ENCODE measurements at regions not wholly inside any gene's neighbourhood (a gene's known extent, or its start where the extent isn't known, plus 50 kb on each side); places are given as distances from the start of the nearest gene placed in this dataset.

DNA sequence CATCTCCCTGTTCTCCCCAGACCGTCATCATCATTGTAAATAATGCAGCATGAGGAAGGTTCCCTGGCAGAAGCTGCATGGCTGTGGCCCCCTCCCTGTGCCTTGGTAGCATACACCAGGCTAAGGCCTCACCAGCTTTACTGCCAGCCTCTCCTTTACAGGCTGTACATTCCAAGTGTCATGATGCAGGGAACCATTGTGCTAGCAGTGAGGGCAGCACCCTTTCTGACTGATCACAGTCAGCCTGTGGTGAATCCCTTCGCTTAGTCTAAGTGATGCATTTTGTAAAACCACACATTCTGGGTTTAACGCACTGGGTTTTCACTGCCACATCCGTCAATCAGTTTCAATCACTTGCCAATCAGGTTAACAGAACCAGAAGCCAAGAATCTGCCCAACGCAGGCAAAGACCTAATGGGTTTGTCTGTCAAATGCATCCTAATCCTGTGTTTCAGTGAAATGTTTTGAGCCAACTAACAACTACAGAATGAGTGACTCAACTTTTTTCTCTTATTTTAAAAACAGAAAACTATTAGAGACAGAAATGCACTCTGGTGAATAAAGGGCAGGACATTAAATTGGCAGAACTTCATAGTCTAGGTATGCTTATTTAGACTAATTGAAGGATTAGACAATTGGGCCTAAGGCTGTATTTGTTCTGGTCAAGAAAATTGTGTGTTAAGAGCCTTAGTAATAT lies 225.9 kb upstream of the DPH6 start:
- no peak for DNase-seq (ENCODE audit: low read depth in 2 of 2)

DNA sequence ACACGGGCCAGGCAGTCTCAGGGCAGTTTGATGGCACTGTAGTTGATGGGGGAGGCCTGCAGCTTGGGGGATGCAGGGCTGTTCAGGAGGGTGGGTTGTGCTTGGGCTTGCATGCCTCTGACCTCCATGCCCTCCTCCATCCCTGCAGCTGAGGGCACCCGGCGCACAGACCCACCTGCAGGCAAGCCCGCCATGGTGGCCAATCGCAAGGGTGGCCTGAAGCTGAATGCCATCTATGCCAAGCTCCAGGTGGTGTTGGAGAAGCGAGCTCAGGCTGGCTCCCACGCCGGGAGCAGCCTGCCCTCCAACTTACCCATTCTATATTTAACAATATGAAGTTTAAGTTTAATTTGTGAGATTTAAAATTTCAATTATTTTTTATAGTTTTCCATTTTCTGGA lies 228.7 kb upstream of the DPH6 start:
- no peak for DNase-seq (ENCODE audit: low read depth in 2 of 2)

DNA sequence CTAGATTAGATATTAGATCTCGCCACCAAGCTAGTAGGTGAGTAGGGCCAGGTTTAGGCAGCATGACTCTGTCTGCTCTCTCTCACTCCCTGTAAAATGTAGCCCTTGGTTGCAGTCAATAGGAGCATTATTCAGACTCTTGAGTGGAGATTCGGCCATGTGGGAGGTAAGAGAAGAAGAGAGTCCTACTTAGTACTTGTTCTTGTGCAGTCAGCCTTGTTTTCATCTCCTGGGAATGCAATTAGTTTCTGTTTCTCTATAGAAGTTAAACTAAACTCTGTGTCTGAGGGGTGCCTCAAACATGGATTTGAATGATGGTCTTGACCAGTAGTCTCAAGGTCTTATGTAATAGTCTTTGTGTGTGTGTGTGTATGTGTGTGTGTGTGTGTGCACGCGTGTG lies 229.5 kb upstream of the DPH6 start:
- DNase-seq (ENCODE audit: low read depth in 2 of 2): no peak

DNA sequence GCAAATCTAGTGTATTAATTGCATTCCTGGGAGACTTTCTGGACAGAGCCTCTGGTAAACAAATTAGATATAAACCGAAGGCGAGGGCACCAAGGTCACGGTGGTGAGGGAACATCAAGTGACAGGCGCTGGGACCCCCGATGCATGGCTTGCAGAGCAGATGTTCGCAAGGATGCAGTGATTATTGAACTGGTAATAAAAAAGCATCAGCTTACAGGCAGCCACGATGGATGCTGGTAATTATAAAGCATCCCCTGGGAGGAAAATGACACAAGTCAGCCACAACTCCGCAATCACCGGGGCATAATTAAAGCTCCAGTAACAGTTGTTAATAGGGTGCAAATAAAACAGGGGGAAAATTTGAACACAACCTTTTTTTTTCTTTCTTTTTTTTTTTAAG lies 231.1 kb upstream of the DPH6 start:
- no peak for DNase-seq (ENCODE audit: low read depth in 2 of 2)

DNA sequence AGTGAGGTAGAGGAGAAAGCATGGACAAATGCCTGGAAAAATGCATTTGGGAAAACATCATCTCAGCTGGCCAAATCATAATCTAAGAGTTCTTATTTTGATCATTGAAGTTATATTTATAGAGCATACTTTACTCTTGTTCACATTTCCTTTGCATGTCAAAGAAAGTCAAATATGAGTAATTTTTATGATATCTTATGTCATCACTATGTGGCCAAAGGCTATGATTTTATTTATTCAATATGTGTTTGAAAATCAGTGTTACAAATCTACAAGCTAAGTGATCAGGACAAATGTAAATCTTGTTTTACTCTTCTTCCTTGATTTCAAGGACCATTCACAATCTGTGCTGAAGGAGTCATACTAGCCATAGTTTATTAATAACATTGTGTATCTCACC lies 237.2 kb upstream of the DPH6 start:
- DNase-seq (ENCODE audit: low read depth in 2 of 2): peak; percentile 9 to 16

DNA sequence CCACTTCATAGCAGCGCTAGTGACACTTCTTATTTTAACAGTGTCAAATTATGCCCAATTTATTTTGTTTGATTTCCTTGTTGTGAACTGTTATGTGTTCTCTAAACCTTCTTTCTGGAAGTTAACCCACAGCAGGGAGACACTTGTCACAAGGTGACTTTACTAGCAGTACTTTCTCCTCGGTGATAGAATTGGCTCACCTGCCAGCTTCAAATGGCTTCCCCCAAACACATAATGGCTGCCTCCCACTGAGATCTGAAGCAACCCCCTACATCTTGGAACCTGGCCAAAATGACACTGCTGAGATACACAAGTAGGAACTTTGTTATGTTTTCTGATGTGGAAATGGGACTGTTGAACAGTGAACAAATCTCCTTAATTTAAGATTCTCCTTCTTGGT lies 238.8 kb upstream of the DPH6 start:
- DNase-seq (ENCODE audit: low read depth in 2 of 2): no peak

DNA sequence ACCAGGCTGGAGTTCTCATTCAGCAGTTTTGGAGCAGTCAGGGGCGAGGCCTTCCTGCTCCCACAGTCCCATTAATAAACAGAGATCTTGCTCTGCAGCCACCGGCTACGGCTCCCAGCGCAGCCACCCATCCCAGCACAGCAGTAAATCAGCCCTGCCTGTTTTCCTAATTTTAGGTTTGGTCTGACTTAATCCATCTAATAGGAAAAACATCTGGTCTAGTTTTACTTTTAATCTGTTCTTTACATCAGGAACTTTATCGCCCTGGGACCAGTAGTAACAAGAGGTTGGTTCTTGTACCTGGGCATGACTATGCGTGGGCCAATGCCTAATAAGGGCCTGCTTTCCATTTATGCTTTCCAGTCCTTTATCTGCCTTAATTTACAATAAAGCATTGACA lies 264.0 kb upstream of the DPH6 start:
- no peak for DNase-seq (ENCODE audit: low read depth in 2 of 2)

DNA sequence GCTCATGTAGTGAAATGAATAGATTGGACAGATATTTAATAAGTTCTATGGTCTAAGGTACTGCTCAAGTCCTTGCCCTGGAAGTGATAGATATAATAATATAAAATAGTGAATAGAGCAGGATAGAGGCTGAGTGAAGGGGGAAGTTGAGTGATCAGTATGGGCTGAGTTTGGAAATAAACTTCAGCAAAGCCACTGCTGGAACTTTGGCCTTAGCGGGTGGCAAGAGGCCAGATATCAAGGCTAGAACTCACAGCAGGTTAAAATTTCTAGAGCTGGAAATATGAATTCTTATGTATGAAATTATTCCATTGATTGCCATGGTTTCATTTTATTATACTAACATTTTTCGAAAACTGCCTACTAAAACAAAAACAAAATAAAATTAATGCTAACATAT lies 267.6 kb upstream of the DPH6 start:
- DNase-seq (ENCODE audit: low read depth in 2 of 2): no peak

DNA sequence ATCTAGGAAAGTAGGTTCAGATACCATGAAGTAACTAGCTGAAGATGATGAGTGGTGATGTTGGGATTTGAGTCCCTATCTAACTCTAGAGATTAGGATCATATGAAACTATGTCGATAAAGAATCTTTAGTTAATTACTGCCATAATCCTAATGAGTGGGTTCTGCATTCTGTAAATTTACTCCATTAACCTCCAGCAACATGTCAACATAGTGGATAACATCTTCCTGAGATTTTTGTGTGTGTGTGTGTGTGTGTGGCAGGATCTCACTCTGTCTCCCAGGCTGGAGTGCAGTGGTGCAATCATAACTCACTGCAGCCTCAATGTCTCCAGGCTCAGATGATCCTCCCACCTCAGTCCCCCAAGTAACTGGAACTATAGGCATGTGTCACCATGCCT lies 272.9 kb upstream of the DPH6 start:
- DNase-seq (ENCODE audit: low read depth in 2 of 2): no peak

DNA sequence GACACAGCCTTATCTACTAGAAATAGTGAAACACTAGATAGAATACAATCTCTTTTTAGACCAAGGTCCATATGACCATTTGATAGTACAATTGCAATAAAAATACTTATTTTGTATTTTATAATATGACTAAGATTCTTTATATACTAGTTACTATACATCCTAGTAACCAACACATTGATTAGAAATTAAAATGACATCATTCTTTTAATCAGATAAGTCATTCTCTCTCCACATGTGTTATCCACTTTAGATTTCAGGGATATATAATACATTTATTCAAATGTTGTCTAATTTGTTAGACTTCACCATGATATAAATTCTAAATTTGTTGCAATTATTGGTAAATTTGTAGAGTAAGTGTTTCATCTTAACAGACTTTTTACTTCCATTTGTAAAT lies 276.2 kb upstream of the DPH6 start:
- DNase-seq (ENCODE audit: low read depth in 2 of 2): no peak

DNA sequence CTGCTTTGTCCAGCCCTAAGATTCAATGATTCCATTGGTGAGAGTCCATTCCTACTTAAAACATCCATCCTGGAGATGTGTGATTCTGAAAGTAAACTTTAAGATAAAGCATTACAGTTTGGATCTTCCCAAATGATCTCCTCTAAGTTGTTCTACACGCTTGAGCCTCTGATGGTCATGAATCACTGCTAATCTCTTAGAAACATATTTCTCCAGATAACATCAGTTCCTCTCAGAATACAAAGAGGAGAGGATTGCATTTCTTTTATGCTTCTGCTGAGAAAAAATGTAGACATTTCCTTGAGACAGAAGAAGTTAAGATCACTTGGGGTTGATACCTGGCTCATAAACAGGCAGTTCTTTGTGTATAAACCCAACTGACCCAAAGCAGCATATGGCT lies 281.2 kb upstream of the DPH6 start:
- DNase-seq (ENCODE audit: low read depth in 2 of 2): no peak

DNA sequence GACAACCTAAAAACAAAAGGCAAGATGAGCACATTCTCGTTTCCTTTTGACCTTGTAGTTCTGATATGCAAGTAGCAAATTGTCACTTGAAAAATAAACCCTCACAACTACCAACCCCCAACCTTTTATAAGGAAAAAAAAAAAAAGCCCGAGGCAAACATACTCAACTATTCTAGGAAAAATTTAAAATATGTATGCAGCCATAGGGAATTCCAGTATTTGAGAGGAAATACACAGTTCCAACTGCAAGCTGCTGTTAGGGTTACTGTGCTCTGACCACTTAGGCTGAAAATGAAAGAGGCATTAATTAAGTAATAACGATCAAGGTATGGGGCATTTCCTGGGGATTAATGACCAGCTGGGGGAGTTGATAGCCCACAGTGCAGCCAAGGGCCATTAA lies 281.9 kb upstream of the DPH6 start:
- no peak for DNase-seq (ENCODE audit: low read depth in 2 of 2)

DNA sequence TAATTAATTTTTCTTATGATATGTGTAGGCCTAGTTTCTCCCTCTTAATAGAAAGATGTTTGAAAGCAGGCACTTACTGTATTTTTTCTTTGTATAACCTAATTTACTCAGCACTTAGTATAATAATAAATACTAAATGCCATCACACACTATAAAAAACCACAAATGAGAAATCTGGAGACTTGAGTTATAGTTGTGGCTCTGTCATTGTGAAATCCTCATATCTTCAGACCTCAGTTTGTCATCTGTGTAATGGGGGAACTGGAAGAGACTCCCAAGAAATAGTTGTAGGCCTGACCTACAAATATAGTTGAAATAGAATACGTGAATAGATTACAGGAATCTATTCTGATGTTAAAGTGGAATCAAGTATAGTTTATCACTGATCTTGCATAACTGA lies 287.6 kb upstream of the DPH6 start:
- peak; percentile 51 to 52 for DNase-seq (ENCODE audit: low read depth in 2 of 2)

DNA sequence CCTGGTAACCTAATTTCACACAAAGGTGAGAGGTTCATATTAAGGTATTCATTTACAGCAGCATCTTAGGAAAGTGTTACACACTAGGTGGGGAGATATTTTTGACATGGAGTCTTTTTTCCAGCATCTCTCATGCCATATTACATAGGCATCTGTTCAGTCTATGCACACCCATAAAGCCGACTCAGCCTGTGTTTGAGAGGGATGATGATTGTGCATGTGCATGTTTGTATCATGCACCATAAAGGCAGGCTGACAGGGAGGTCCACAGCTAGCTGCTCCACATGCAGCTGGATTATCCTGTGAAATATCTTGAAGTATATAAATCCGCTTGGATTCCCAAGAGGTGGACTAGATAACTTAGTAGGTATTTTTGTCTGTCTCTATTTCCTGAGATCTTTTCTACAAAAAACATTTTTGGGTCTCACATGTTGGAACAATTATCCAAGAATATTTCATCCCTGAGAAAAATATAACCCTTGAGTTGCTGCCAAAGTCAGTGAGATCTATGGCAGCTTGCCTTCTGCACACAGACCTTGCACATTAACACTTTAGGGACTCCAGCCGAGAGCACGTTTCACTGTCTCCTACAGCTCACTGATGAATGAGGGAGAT lies 288.4 kb upstream of the DPH6 start:
- DNase-seq (ENCODE audit: low read depth in 2 of 2): peak; percentile 83 to 84

DNA sequence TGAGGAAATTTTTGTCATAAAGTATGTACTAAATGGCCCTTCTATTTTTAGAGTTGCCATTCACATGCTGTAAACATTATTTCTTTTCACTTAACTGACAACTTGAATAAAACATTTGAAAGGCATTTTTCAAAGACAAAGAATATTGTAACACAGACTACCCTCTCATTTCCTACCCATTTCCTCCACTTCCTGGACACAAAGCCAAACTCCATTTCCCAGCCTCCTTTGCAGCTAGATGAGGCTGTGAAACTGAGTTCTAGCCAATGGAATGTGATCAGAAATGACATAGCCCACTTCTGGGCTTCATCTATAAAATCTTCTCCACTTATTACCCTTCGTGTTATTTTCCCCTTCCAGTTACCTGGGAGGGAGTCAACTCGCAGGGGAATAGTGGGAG lies 288.9 kb upstream of the DPH6 start:
- no peak for DNase-seq (ENCODE audit: low read depth in 2 of 2)

DNA sequence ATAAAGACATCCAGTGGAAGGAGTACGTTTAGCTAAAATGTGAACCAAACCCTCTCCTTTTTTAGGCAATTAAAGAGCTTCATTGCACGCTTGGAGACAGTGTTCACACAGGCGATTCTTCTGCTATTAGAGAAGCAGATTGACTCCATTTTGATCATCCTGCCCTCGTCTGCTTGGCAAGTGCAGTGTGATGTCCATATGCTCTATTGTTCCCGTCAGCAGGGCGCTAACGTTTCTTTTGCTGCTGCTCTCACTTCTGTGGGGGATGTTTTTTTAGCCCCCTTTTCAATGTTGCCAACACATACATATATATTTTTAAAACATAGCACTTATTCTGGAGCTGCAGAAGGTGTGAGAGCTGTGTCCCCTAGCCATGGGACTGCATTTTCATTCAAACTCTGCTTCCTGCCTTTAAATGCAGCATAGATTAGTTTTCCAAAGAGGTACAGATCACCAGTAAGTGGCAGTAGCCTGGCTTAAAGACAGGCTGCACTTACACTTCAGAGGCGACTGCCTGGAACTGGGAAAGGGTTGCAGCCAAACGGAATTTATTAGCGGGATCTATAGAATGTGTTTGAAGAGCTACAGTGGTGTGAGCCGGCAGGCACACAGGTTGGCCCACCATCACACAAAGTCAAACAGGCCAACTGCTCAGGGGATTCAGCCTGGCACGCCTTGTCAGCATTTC lies 292.6 kb upstream of the DPH6 start:
- no peak for DNase-seq (ENCODE audit: low read depth in 2 of 2)

DNA sequence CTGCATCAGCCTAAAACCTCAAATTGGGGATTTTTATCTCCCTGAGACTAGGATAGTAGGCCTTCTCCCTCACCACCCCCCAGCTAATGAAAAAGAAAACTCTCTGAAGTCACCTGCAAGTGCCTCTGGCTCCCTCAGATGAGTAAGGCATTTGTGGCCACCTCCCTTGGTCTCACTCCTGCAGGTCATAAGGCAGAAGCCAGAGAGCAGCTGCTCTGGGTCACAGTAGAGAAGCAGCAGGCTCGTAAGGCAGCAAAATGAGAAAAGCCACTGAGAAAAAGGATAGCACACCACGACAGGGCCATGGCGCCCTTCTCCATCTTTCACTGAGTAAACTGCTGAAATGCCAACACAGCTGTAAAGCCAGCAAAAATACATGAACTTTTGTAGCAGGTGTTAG lies 296.7 kb upstream of the DPH6 start:
- DNase-seq (ENCODE audit: low read depth in 2 of 2): no peak

DNA sequence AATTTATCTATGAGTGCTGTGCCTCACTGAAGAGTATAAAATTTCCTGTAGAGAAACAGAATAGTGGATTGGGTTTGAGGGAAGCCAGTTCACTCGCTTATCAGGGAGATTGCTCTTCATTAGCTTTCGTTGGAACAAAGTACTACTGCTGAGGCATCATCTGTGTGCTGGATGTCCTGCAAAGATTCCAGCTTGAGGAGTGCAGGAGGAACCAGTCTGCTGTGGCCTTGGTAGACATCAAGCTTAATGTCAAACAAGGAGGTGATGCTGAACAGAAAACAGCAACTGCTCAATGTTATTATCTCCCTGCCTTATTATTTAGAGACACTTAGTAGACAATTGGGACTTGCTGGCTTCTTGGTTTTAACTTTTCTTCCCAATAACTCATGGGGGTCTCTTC lies 297.5 kb upstream of the DPH6 start:
- DNase-seq (ENCODE audit: low read depth in 2 of 2): no peak

DNA sequence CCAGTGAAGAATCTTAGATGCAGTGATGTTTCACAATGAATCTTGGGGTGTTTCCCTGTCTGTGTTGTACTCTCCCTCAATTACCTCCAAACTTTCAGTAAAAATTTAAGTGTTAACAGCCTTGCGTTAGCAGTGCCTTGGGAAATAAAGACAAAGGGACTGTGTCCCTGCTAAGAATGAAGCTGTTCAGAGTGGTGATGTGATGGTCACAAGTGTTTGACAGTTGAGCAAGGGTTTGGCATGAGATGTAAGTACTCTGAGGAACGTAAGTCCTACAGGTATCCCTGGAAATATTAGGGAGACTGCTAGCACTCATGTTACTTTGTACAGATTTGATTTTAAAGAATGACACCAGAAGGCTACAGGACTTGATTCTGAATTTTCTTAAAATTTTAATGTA lies 304.3 kb upstream of the DPH6 start:
- DNase-seq (ENCODE audit: low read depth in 2 of 2): no peak

DNA sequence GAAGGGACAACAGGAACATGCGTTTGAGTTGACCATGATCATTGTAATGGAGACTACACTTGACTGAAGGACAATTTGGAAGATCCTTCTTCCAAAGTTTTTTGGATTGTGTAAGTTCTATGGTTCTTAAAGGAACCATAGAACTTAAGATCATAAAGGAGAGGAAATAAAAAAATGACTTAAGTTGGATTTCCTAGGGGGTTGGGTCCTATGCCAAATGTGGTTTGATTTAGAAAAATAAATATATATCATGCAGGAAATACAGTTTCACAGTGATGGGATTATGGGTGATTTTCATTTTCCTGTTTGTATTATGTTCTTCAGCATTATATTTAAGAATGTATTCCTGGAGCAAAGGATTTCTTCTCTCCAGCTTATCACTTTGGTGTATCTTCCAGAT lies 305.5 kb upstream of the DPH6 start:
- DNase-seq (ENCODE audit: low read depth in 2 of 2): no peak

DNA sequence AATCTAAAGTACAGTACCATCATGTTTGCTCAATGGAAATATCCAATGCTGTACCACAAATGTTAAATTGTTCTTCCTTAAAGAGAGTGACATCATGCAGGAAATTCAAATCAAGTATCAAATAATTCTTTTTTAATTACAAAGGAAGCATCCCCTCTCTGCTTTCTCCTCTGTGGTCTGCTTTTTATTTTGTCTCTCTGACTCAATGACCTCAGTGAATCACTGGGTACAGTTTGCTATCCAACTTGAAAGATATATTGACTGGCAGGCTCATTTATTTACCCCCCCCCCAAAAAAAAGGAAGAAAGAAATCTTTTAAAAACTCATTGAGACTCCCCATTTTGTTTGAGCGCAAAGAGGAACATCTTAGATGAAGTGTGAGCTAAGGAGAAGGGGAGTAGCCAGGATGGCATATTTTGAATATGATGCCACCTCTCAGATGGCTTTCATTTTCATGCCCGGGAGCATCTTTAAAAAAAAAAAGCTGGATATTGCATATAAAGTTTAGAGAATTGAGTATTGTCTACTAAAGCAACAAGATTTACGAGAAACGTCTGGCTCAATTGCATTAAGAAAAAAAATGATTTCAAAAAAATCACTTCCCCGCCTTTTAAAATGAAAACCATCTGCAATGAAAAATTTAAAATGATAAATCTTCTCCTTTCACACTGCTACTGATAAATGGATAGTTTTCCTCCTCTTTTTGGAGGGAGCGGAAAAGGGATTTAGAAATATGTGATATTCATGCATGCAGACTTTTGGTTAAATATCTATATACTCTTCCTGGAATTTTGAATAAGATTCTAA lies 307.1 kb upstream of the DPH6 start:
- DNase-seq (ENCODE audit: low read depth in 2 of 2): peak; percentile 20 to 29

DNA sequence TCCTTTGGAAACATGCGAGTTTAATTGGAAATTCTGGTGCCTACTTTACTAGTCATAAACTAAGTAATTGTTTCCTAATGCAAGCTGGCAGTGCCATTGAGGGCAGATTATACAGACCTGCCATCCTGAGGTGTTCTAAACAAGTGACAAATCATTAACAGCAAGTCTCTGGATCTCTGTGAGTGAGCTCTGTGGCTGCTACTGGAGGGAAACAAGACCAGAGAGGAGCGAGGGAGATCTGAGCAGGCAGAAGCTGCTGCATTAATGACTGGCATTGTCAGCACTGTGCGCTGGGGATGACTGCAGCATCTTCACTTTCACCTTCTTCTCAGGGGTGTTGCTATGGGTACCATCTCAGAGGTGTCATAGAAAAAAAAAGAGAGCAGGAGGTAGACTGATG lies 308.4 kb upstream of the DPH6 start:
- no peak for DNase-seq (ENCODE audit: low read depth in 2 of 2)

Data from fibroblast of skin of left quadriceps (primary cell).